Ascending aorta (tissue), 2 donors: ENCODE measurements at regions not wholly inside any gene's neighbourhood (a gene's known extent, or its start where the extent isn't known, plus 50 kb on each side); places are given as distances from the start of the nearest gene placed in this dataset.

ENCODE experiments used
- DNase-seq, 2 donors: peaks; one replicate each; pipeline ENCODE4 v3.0.0-alpha.2; 2019; ENCODE audit warnings: low spot score in 2 of 2
- H3K27ac ChIP-seq, 2 donors: fragments of 200-600 bp; sonication (generic); one replicate each; pipeline ENCODE4 v1.5.1; 2016 to 2017; ENCODE audit warnings: mild to moderate bottlenecking in 1 of 2
- H3K27me3 ChIP-seq: fragments of 200-600 bp; sonication (generic); one replicate; pipeline ENCODE4 v1.5.1; 2017
- H3K36me3 ChIP-seq, 2 donors: fragments of 200-600 bp; sonication (generic); one replicate each; pipeline ENCODE4 v1.5.1; 2016
- H3K4me1 ChIP-seq, 2 donors: fragments of 200-600 bp; sonication (generic); one replicate each; pipeline ENCODE4 v1.5.1; 2016 to 2017; ENCODE audit warnings: mild to moderate bottlenecking in 1 of 2
- H3K4me3 ChIP-seq, 2 donors: fragments of 200-600 bp; sonication (generic); one replicate each; pipeline ENCODE4 v1.5.1; 2016 to 2017; ENCODE audit warnings: mild to moderate bottlenecking in 1 of 2
- H3K9me3 ChIP-seq, 2 donors: fragments of 200-600 bp; sonication (generic); one replicate each; pipeline ENCODE4 v1.5.1; 2016
- intact Hi-C: fragments of 100-400 bp; cut with DNase I; formaldehyde crosslinking; loops from one replicate; pipeline ENCODE4 v1.15.1; 2023
- TF ChIP-seq, protein P1 (sequence below), 3 experiments: fragments of 200-600 bp in 2 of 3; fragments of 450-650 bp in 1 of 3; sonication (generic) in 2 of 3; IDR thresholded peaks; one replicate each; pipeline ENCODE4 v1.5.1; 2016 to 2019; ENCODE audit warnings: antibody characterized with exemption in 3 of 3, mild to moderate bottlenecking in 1 of 3, moderate library complexity in 1 of 3

DNA sequence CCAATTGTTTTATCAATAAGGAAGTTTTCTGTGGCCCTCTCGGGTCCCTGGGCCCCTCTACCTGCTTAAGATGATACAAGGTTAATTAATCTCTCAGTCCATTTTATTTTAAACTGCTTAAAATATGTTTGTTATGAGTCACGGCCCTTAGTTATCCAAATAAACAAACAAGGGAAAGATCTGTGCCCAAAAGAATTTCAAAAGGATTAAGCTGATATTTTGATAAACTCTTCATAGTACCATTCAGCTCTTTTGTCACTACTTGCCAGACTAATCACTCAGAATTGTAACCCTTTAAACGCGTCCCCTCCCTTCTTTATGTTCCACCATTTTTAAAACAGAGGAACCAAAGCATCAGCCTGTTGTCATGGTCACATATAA lies 144.7 kb upstream of the STK17B start:
- no peak overlapping the region for H3K4me3 ChIP-seq
- intact Hi-C loops, result no loop called here
- no peaks in the 10 kb centered on the region for H3K4me1 ChIP-seq
- no peak for DNase-seq
- no peak overlapping the region for H3K27ac ChIP-seq
- H3K27me3 ChIP-seq, result no peaks in the 10 kb centered on the region
- TF ChIP-seq, protein P1, sequence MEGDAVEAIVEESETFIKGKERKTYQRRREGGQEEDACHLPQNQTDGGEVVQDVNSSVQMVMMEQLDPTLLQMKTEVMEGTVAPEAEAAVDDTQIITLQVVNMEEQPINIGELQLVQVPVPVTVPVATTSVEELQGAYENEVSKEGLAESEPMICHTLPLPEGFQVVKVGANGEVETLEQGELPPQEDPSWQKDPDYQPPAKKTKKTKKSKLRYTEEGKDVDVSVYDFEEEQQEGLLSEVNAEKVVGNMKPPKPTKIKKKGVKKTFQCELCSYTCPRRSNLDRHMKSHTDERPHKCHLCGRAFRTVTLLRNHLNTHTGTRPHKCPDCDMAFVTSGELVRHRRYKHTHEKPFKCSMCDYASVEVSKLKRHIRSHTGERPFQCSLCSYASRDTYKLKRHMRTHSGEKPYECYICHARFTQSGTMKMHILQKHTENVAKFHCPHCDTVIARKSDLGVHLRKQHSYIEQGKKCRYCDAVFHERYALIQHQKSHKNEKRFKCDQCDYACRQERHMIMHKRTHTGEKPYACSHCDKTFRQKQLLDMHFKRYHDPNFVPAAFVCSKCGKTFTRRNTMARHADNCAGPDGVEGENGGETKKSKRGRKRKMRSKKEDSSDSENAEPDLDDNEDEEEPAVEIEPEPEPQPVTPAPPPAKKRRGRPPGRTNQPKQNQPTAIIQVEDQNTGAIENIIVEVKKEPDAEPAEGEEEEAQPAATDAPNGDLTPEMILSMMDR (IDR thresholded peaks at IDR 0.05), result no peak
- H3K9me3 ChIP-seq, result no peaks in the 10 kb centered on the region
- no peaks in the 10 kb centered on the region for H3K36me3 ChIP-seq

DNA sequence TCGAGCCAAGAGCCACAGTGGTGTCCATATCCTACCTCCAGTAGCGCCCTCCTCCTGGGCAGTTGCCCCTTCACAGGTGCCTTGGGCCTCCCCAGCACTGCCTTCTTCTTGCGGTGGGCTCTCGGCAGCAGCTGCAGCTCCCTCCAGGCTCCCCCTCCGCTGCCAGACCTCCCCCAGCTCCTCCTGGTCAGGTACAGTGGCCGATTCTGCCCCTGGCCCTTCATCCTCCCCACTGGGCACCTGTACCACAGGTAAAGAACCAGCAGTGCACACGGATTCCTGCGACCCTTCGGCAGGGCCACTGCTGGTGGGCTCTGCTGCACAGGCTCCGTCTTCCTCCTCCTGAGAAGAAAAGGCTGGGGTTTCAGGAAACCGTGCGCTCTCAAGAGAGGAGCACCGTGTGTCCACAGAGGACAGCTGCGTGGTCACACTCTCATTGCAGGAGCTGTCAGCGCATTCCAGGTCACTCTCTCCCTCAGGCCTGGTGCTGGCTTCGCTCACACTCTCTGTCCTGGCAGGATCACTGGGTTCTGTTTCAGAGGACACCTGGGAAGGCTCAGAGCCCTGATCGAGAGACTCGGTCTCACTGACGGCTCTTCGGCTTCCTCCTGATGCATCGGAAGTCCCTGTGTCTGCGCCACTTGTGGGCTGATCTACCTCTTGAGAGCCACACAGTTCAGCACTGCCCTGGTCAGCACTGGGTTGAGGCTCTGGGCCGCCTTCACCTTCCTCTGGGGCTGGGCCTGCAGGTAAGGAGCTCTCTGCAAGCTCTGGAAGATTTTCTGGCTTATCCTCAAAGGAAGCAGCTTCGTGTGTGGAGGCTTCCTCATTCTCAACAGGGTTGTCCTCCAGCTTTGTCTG lies 147.4 kb upstream of the STK17B start:
- no peak overlapping the region for H3K4me3 ChIP-seq
- TF ChIP-seq, protein P1 (IDR thresholded peaks at IDR 0.05), result no peak
- peaks cover 0 to 4% of the 10 kb centered on the region in 2 donors for H3K4me1 ChIP-seq
- no peak for DNase-seq
- H3K27ac ChIP-seq, result no peak overlapping the region
- H3K36me3 ChIP-seq, result no peaks in the 10 kb centered on the region
- intact Hi-C loops, result no loop called here
- no peaks in the 10 kb centered on the region for H3K27me3 ChIP-seq
- no peaks in the 10 kb centered on the region for H3K9me3 ChIP-seq

DNA sequence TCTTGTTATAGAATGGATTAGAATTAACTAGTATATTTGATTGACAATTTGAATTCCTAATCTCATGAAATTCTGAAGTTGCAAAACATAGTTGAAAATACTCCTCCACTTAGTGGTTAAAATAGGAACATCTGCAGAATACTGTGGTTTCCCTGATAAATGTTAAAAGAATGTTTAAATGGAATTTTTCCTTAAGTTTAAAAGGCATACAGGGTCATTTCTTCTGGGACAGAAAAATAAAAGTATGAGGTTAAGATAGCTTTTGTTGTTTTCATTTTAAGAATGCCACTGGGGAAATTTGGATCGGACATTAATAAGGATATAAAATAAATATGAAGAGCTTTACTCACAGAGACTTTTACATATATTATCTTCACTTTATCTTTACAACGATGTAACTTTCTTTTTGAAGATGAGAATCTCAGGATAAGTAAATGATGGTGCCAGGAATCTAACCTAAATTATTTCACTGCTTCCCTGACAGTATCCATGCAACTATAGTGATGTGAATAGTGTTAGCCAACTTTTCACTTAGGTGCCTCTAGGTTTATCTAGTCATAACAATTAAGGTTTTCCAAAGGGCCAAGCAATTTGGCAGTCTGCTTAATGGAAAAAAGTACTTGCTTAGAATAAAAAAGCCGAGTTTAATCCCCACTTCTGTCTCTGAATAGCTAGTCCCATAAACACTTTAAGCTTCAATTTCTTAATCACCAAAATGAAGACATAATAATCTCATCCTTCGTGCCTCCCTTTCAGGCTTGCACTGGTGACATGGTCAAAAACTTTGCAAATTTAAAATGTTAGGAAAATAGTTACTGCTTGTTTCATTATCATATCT lies 151.8 kb upstream of the STK17B start:
- Histone ChIP-seq H3K4me3 (no peak overlapping the region), H3K27ac (no peak overlapping the region), H3K4me1 (peaks cover 0 to 4% of the 10 kb centered on the region in 2 donors), H3K9me3 (no peaks in the 10 kb centered on the region), H3K27me3 (no peaks in the 10 kb centered on the region), H3K36me3 (no peaks in the 10 kb centered on the region)
- no peak for DNase-seq
- TF ChIP-seq, protein P1 (IDR thresholded peaks at IDR 0.05), result no peak
- intact Hi-C loops, result no loop called here

DNA sequence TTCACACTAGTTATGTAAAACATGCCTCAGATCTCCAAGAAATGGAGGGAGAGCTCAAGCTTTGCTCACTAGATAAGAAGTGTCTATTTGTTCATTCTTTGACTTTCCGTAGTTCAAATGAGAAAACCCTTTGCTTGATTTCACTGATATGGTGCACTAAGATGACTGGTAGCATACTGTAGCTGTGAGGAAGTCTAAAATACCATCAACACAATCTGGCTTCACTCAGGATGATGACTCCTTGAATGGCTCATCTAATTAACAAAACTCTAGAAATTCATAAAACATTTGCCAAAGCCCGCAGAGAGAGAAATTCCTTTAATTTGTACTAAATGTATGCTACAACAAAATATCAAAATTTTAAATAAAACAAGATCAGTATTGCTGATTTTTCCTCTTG lies 152.8 kb upstream of the STK17B start:
- H3K27ac ChIP-seq, result no peak overlapping the region
- no peaks in the 10 kb centered on the region for H3K36me3 ChIP-seq
- intact Hi-C loops, result no loop called here
- TF ChIP-seq, protein P1 (IDR thresholded peaks at IDR 0.05), result no peak
- no peaks in the 10 kb centered on the region for H3K9me3 ChIP-seq
- no peak for DNase-seq
- H3K4me1 ChIP-seq, result peaks cover 0 to 4% of the 10 kb centered on the region in 2 donors
- no peak overlapping the region for H3K4me3 ChIP-seq
- no peaks in the 10 kb centered on the region for H3K27me3 ChIP-seq

DNA sequence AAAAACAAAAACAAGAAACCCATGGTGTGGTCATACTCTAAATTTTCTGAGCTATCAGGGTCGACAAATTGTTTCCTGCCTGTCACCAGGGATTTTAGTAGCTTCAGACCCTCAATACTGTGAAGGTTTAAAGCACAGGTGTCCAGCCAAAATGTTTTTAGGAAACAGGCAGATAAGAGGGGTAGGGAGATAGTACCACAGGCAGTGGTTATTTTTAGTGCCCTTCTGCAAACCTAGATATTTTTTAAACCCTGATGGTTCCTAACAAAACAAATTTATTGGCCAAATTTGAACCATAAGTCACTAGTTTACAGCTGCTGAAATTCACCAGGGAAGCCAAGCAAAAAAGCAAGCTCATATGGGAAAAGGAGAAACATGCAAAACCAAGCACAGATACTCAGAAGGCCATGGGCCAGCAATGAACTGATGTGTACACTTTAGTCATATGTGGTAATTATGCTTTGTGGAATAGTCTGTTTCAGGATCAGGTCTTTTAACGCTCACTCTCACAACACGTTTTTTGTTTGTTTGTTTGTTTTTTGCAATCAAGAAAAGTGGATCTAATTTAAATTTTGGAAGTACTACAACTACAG lies 156.8 kb upstream of the STK17B start:
- TF ChIP-seq, protein P1 (IDR thresholded peaks at IDR 0.05), result no peak
- intact Hi-C loops, result no loop called here
- H3K36me3 ChIP-seq, result no peaks in the 10 kb centered on the region
- H3K9me3 ChIP-seq, result no peaks in the 10 kb centered on the region
- H3K27ac ChIP-seq, result no peak overlapping the region
- H3K4me3 ChIP-seq, result no peak overlapping the region
- peaks cover 0 to 7% of the 10 kb centered on the region in 2 donors for H3K4me1 ChIP-seq
- no peaks in the 10 kb centered on the region for H3K27me3 ChIP-seq
- no peak for DNase-seq
